ENCODE measurements at regions not wholly inside any gene's neighbourhood (a gene's known extent, or its start where the extent isn't known, plus 50 kb on each side); places are given as distances from the start of the nearest gene placed in this dataset.

- Histone ChIP-seq H3K4me1 (ENCODE audit: control insufficient read depth, extremely low read depth, insufficient read depth, low read length) (no peaks in the 10 kb centered on the region), H3K36me3 (ENCODE audit: control insufficient read depth, insufficient read depth, low read length) (no peaks in the 10 kb centered on the region), H3K9me3 (ENCODE audit: control insufficient read depth, insufficient read depth, low read depth, low read length) (no peaks in the 10 kb centered on the region), H2AFZ (ENCODE audit: low read length) (no peak overlapping the region), H3K4me3 (replicated peaks in 1 of 4; ENCODE audit: control extremely low read depth in 1 of 4, insufficient read depth in 1 of 4, low read depth in 3 of 4, low read length in 4 of 4) (no peak overlapping the region), H3K27me3 (ENCODE audit: control insufficient read depth, insufficient read depth, low read length) (no peaks in the 10 kb centered on the region), H3K4me2 (ENCODE audit: extremely low read depth, insufficient read depth, low read length) (no peak overlapping the region), H3K79me2 (ENCODE audit: control insufficient read depth, insufficient read depth, low read length) (no peaks in the 10 kb centered on the region), H3K27ac (ENCODE audit: insufficient read depth, low read length) (no peak overlapping the region), H3K9ac (ENCODE audit: insufficient read depth, low read length) (no peak overlapping the region), H4K20me1 (ENCODE audit: control insufficient read depth, extremely low read depth, insufficient read depth, low read length) (no peaks in the 10 kb centered on the region)
- TF ChIP-seq EZH2 (IDR thresholded peaks at IDR 0.05; ENCODE audit: low read length, missing control alignments) = no peak
- no peak for TF ChIP-seq CTCF (conservative IDR thresholded peaks at IDR 0.05 in 1 of 2, IDR thresholded peaks at IDR 0.05 in 1 of 2; ENCODE audit: low read depth in 1 of 2, low read length in 2 of 2)
- DNase-seq (ENCODE audit: low read depth in 2 of 2) = no peak
Measured at GRCh38 chr13:40456979-40457553, 209.4 kb downstream of the FOXO1 start.

GRCh38 chr13:40457929-40458719, 208.3 kb downstream of the FOXO1 start:
- H3K4me2 ChIP-seq (ENCODE audit: extremely low read depth, insufficient read depth, low read length) = no peak overlapping the region
- no peaks in the 10 kb centered on the region for H3K9me3 ChIP-seq (ENCODE audit: control insufficient read depth, insufficient read depth, low read depth, low read length)
- H3K79me2 ChIP-seq (ENCODE audit: control insufficient read depth, insufficient read depth, low read length) = no peaks in the 10 kb centered on the region
- no peak for DNase-seq (ENCODE audit: low read depth in 2 of 2)
- H3K9ac ChIP-seq (ENCODE audit: insufficient read depth, low read length) = no peak overlapping the region
- no peaks in the 10 kb centered on the region for H3K27me3 ChIP-seq (ENCODE audit: control insufficient read depth, insufficient read depth, low read length)
- no peak overlapping the region for H3K27ac ChIP-seq (ENCODE audit: insufficient read depth, low read length)
- no peaks in the 10 kb centered on the region for H4K20me1 ChIP-seq (ENCODE audit: control insufficient read depth, extremely low read depth, insufficient read depth, low read length)
- TF ChIP-seq CTCF (conservative IDR thresholded peaks at IDR 0.05 in 1 of 2, IDR thresholded peaks at IDR 0.05 in 1 of 2; ENCODE audit: low read depth in 1 of 2, low read length in 2 of 2) (no peak), EZH2 (IDR thresholded peaks at IDR 0.05; ENCODE audit: low read length, missing control alignments) (no peak)
- H3K36me3 ChIP-seq (ENCODE audit: control insufficient read depth, insufficient read depth, low read length) = no peaks in the 10 kb centered on the region
- no peaks in the 10 kb centered on the region for H3K4me1 ChIP-seq (ENCODE audit: control insufficient read depth, extremely low read depth, insufficient read depth, low read length)
- H3K4me3 ChIP-seq (replicated peaks in 1 of 4; ENCODE audit: control extremely low read depth in 1 of 4, insufficient read depth in 1 of 4, low read depth in 3 of 4, low read length in 4 of 4) = no peak overlapping the region
- H2AFZ ChIP-seq (ENCODE audit: low read length) = no peak overlapping the region

- H3K27ac ChIP-seq (ENCODE audit: insufficient read depth, low read length) = no peak overlapping the region
- no peaks in the 10 kb centered on the region for H3K36me3 ChIP-seq (ENCODE audit: control insufficient read depth, insufficient read depth, low read length)
- no peak overlapping the region for H3K4me2 ChIP-seq (ENCODE audit: extremely low read depth, insufficient read depth, low read length)
- no peaks in the 10 kb centered on the region for H4K20me1 ChIP-seq (ENCODE audit: control insufficient read depth, extremely low read depth, insufficient read depth, low read length)
- no peaks in the 10 kb centered on the region for H3K9me3 ChIP-seq (ENCODE audit: control insufficient read depth, insufficient read depth, low read depth, low read length)
- no peak for DNase-seq (ENCODE audit: low read depth in 2 of 2)
- no peak overlapping the region for H2AFZ ChIP-seq (ENCODE audit: low read length)
- no peak overlapping the region for H3K4me3 ChIP-seq (replicated peaks in 1 of 4; ENCODE audit: control extremely low read depth in 1 of 4, insufficient read depth in 1 of 4, low read depth in 3 of 4, low read length in 4 of 4)
- H3K9ac ChIP-seq (ENCODE audit: insufficient read depth, low read length) = no peak overlapping the region
- H3K27me3 ChIP-seq (ENCODE audit: control insufficient read depth, insufficient read depth, low read length) = no peaks in the 10 kb centered on the region
- H3K79me2 ChIP-seq (ENCODE audit: control insufficient read depth, insufficient read depth, low read length) = no peaks in the 10 kb centered on the region
- H3K4me1 ChIP-seq (ENCODE audit: control insufficient read depth, extremely low read depth, insufficient read depth, low read length) = no peaks in the 10 kb centered on the region
- no peak for TF ChIP-seq EZH2 (IDR thresholded peaks at IDR 0.05; ENCODE audit: low read length, missing control alignments)
- no peak for TF ChIP-seq CTCF (conservative IDR thresholded peaks at IDR 0.05 in 1 of 2, IDR thresholded peaks at IDR 0.05 in 1 of 2; ENCODE audit: low read depth in 1 of 2, low read length in 2 of 2)
Measured at GRCh38 chr13:40458720-40458990, 207.8 kb downstream of the FOXO1 start.

All from fibroblast of lung (primary cell).